ENCODE measurements at regions not wholly inside any gene's neighbourhood (a gene's known extent, or its start where the extent isn't known, plus 50 kb on each side); places are given as distances from the start of the nearest gene placed in this dataset.

GRCh38 chr16:50497592-50497991, 50.6 kb upstream of the NKD1 start:
- H4K20me1 ChIP-seq (ENCODE audit: control insufficient read depth, insufficient read depth): no peaks in the 10 kb centered on the region
- H3K27me3 ChIP-seq (replicated peaks in 1 of 2; ENCODE audit: control insufficient read depth in 2 of 2, insufficient read depth in 2 of 2, low read length in 1 of 2): no peaks in the 10 kb centered on the region
- H3K9me3 ChIP-seq (replicated peaks; ENCODE audit: control insufficient read depth, insufficient read depth, low read length): no peaks in the 10 kb centered on the region; the same call in 2 of the 3 replicates
- CTCF ChIA-PET: no interaction called here
- no peak for FAIRE-seq
- POLR2A ChIA-PET: no interaction called here
- SMC1A ChIA-PET (ENCODE audit: uncharacterized antibody, unreplicated experiment): no interaction called here
- no peak for ATAC-seq
- H3K9ac ChIP-seq (ENCODE audit: control insufficient read depth, insufficient read depth, low read length): no peak overlapping the region
- no peaks in the 10 kb centered on the region for H3K36me3 ChIP-seq (ENCODE audit: control insufficient read depth in 2 of 2, insufficient read depth in 2 of 2, low read length in 1 of 2)
- intact Hi-C loops (cut with micrococcal nuclease; ENCODE audit: unreplicated experiment) (no loop called here), in situ Hi-C loops (cut with MboI) (no loop called here)
- DNase-seq (ENCODE audit: low read depth, low spot score): no peak
- WGBS (ENCODE audit: insufficient coverage, insufficient replicate concordance, low lambda C conversion rate, missing lambda C conversion rate): 22% methylated on average over 3 of the region's 3 CpGs
- H3K4me1 ChIP-seq (ENCODE audit: control insufficient read depth, insufficient read depth, low read length): no peaks in the 10 kb centered on the region
- H3K4me3 ChIP-seq: no peak overlapping the region
- no TSS peak for BruUV-seq (replicated peaks)
- H3K27ac ChIP-seq (ENCODE audit: control insufficient read depth, insufficient read depth): no peak overlapping the region
- no peak overlapping the region for H2AFZ ChIP-seq (ENCODE audit: control insufficient read depth, low read depth, low read length)
- RAD21 ChIA-PET (ENCODE audit: unreplicated experiment): no interaction called here
- H3K79me2 ChIP-seq (ENCODE audit: control insufficient read depth, insufficient read depth, low read length): no peaks in the 10 kb centered on the region
- H3K4me2 ChIP-seq (ENCODE audit: control insufficient read depth, insufficient read depth): no peak overlapping the region
- no peak for TF ChIP-seq LARP7 (IDR thresholded peaks at IDR 0.05)
- TF ChIP-seq PAX5 (IDR thresholded peaks at IDR 0.05; ENCODE audit: borderline replicate concordance, low read depth, low read length): no peak
- no peak for TF ChIP-seq CREM (IDR thresholded peaks at IDR 0.05; ENCODE audit: low read depth)
- TF ChIP-seq E2F4 (IDR thresholded peaks at IDR 0.05; ENCODE audit: low read depth, low read length): no peak
- TF ChIP-seq TAF1 (IDR thresholded peaks at IDR 0.05; ENCODE audit: borderline replicate concordance, low read depth, low read length): no peak
- TF ChIP-seq RFX5 (IDR thresholded peaks at IDR 0.05; ENCODE audit: low read depth, low read length): no peak
- TF ChIP-seq KDM1A (IDR thresholded peaks at IDR 0.05; ENCODE audit: borderline replicate concordance): no peak
- TF ChIP-seq SPI1 (IDR thresholded peaks at IDR 0.05; ENCODE audit: borderline replicate concordance, insufficient read depth, low read depth, low read length): no peak
- TF ChIP-seq ESRRA (IDR thresholded peaks at IDR 0.05; ENCODE audit: low read length): no peak
- TF ChIP-seq NFYA (IDR thresholded peaks at IDR 0.05; ENCODE audit: borderline replicate concordance, low read depth, low read length): no peak
- TF ChIP-seq NR2C2 (IDR thresholded peaks at IDR 0.05; ENCODE audit: borderline replicate concordance, control insufficient read depth, insufficient read length, low read depth): no peak
- TF ChIP-seq SRF (IDR thresholded peaks at IDR 0.05; ENCODE audit: low read depth in 2 of 2, low read length in 2 of 2): no peak
- TF ChIP-seq ZNF384 (IDR thresholded peaks at IDR 0.05; ENCODE audit: borderline replicate concordance, low read depth, low read length): no peak
- TF ChIP-seq ZBTB40 (IDR thresholded peaks at IDR 0.05; ENCODE audit: borderline replicate concordance): no peak
- no peak for TF ChIP-seq MTA3 (IDR thresholded peaks at IDR 0.05; ENCODE audit: borderline replicate concordance, low read length)
- no peak for TF ChIP-seq USF2 (IDR thresholded peaks at IDR 0.05; ENCODE audit: borderline replicate concordance, low read depth, low read length)
- no peak for TF ChIP-seq JUND (IDR thresholded peaks at IDR 0.05; ENCODE audit: low read depth, low read length)
- TF ChIP-seq MXI1 (IDR thresholded peaks at IDR 0.05; ENCODE audit: low read depth, low read length): no peak
- no peak for TF ChIP-seq IRF4 (IDR thresholded peaks at IDR 0.05; ENCODE audit: low read depth, low read length)
